HepG2 (cell line): ENCODE measurements at regions not wholly inside any gene's neighbourhood (a gene's known extent, or its start where the extent isn't known, plus 50 kb on each side); places are given as distances from the start of the nearest gene placed in this dataset.

Experiments used
- AKNA ChIP-seq: sonication (generic); formaldehyde crosslinking; IDR thresholded peaks from 2 replicates; pipeline ENCODE4 v1.4.0; 2020; ENCODE audit warnings: missing genetic modification reagents, borderline replicate concordance
- ATF5 ChIP-seq: sonication (generic); formaldehyde crosslinking; IDR thresholded peaks from 2 replicates; pipeline ENCODE4 v1.4.0; 2020; ENCODE audit warnings: mild to moderate bottlenecking, low read depth, missing genetic modification reagents
- BRF2 ChIP-seq: sonication (generic); formaldehyde crosslinking; IDR thresholded peaks from 2 replicates; pipeline ENCODE4 v1.8.1; 2022; ENCODE audit warnings: mild to moderate bottlenecking, missing genetic modification reagents
- GTF2F1 ChIP-seq: fragments of 150-350 bp; IDR thresholded peaks from 2 replicates; pipeline ENCODE4 v1.6.1; 2014; ENCODE audit warnings: low read length
- JUN ChIP-seq: sonication (generic); formaldehyde crosslinking; IDR thresholded peaks from 2 replicates; pipeline ENCODE4 v1.4.0; 2020; ENCODE audit warnings: mild to moderate bottlenecking, missing genetic modification reagents
- MATR3 ChIP-seq: sonication (generic); formaldehyde crosslinking; IDR thresholded peaks from 2 replicates; pipeline ENCODE4 v1.4.0; 2020; ENCODE audit warnings: missing genetic modification reagents
- PAXIP1 ChIP-seq: sonication (generic); formaldehyde crosslinking; conservative IDR thresholded peaks from 2 replicates; pipeline ENCODE4 v1.4.0; 2020; ENCODE audit warnings: mild to moderate bottlenecking, missing genetic modification reagents, moderate library complexity
- SIX4 ChIP-seq: sonication (generic); formaldehyde crosslinking; IDR thresholded peaks from 2 replicates; pipeline ENCODE4 v1.4.0; 2020; ENCODE audit warnings: missing genetic modification reagents
- SP1 ChIP-seq, 2 experiments: fragments of 450-650 bp in 1 of 2; sonication (generic) in 1 of 2; formaldehyde crosslinking in 1 of 2; IDR thresholded peaks; 2 replicates each; pipeline versions ENCODE4 v1.4.0 to v1.6.1; 2016 to 2020; ENCODE audit warnings: missing genetic modification reagents in 1 of 2
- SRSF1 ChIP-seq: fragments of 200-400 bp; formaldehyde crosslinking; optimal IDR thresholded peaks from 2 replicates; pipeline ENCODE3; 2017; ENCODE audit warnings: mild to moderate bottlenecking, low read depth, low read length, moderate library complexity
- ZEB1 ChIP-seq: IDR thresholded peaks from 2 replicates; pipeline ENCODE4 v1.6.1; 2012; ENCODE audit warnings: mild to moderate bottlenecking, low read depth, inconsistent platforms; ENCODE audit not compliant: insufficient replicate concordance
- ZNF101 ChIP-seq: sonication (generic); formaldehyde crosslinking; IDR thresholded peaks from 2 replicates; pipeline ENCODE4 v1.4.0; 2020; ENCODE audit warnings: mild to moderate bottlenecking, low read depth, missing genetic modification reagents, borderline replicate concordance
- ZNF138 ChIP-seq: sonication (generic); formaldehyde crosslinking; IDR thresholded peaks from 2 replicates; pipeline ENCODE4 v1.5.0; 2020; ENCODE audit warnings: mild to moderate bottlenecking, low read depth, missing genetic modification reagents
- ZNF232 ChIP-seq: sonication (generic); formaldehyde crosslinking; IDR thresholded peaks from 2 replicates; pipeline ENCODE4 v1.4.0; 2020; ENCODE audit warnings: missing genetic modification reagents, borderline replicate concordance
- ZNF33A ChIP-seq: sonication (generic); formaldehyde crosslinking; IDR thresholded peaks from 2 replicates; pipeline ENCODE4 v1.5.1; 2020; ENCODE audit warnings: missing genetic modification reagents, mild to moderate bottlenecking, moderate library complexity, borderline replicate concordance
- ZNF432 ChIP-seq: sonication (generic); formaldehyde crosslinking; IDR thresholded peaks from 2 replicates; pipeline ENCODE4 v1.5.0; 2020; ENCODE audit warnings: missing genetic modification reagents, mild to moderate bottlenecking, borderline replicate concordance
- ZNF577 ChIP-seq: sonication (generic); formaldehyde crosslinking; IDR thresholded peaks from 2 replicates; pipeline ENCODE4 v1.4.0; 2020; ENCODE audit warnings: mild to moderate bottlenecking, low read depth, missing genetic modification reagents, borderline replicate concordance
- ZNF616 ChIP-seq: sonication (generic); formaldehyde crosslinking; IDR thresholded peaks from 2 replicates; pipeline ENCODE4 v1.5.0; 2020; ENCODE audit warnings: low read depth, mild to moderate bottlenecking, missing genetic modification reagents
- ZNF737 ChIP-seq: sonication (generic); formaldehyde crosslinking; IDR thresholded peaks from 2 replicates; pipeline ENCODE4 v1.5.0; 2020; ENCODE audit warnings: missing genetic modification reagents, mild to moderate bottlenecking, borderline replicate concordance

- TF ChIP-seq PAXIP1 (peak; percentile 97), AKNA (no peak), ZEB1 (peak; percentile 88), ZNF232 (CRISPR knock-in tag) (peak; percentile 88; the same call in 1 of the 2 replicates), ZNF616 (CRISPR knock-in tag) (no peak), SP1 (IDR thresholded peaks at IDR 0.05) (no peak), SP1 (CRISPR knock-in tag; IDR thresholded peaks at IDR 0.05) (peak; percentile 55), ZNF577 (CRISPR knock-in tag) (no peak), JUN (CRISPR knock-in tag) (peak; percentile 69; the same call in 1 of the 2 replicates), ZNF432 (CRISPR knock-in tag) (no peak), SIX4 (CRISPR knock-in tag) (peak; percentile 81), ZNF138 (CRISPR knock-in tag) (no peak), ZNF33A (CRISPR knock-in tag) (0 out of 2 replicates have a peak, but pooled peaks have one; percentile 43), ZNF737 (no peak), GTF2F1 (no peak), ZNF101 (CRISPR knock-in tag) (no peak), ATF5 (CRISPR knock-in tag) (no peak), MATR3 (CRISPR knock-in tag) (no peak), SRSF1 (no peak), BRF2 (CRISPR knock-in tag) (peak; percentile 73; the same call in 1 of the 2 replicates)
Measured at GRCh38 chr7:25952261-25953057, 199.5 kb upstream of the NFE2L3 start (continued).
